Activated naive CD4-positive, alpha-beta T cell treated with Interleukin-2 at 50 U/mL for 16 hours (primary cell): ENCODE measurements at regions not wholly inside any gene's neighbourhood (a gene's known extent, or its start where the extent isn't known, plus 50 kb on each side); places are given as distances from the start of the nearest gene placed in this dataset.

Experiments used
- DNase-seq: peaks from one replicate; pipeline ENCODE4 v3.0.0-alpha.2; 2020

DNA sequence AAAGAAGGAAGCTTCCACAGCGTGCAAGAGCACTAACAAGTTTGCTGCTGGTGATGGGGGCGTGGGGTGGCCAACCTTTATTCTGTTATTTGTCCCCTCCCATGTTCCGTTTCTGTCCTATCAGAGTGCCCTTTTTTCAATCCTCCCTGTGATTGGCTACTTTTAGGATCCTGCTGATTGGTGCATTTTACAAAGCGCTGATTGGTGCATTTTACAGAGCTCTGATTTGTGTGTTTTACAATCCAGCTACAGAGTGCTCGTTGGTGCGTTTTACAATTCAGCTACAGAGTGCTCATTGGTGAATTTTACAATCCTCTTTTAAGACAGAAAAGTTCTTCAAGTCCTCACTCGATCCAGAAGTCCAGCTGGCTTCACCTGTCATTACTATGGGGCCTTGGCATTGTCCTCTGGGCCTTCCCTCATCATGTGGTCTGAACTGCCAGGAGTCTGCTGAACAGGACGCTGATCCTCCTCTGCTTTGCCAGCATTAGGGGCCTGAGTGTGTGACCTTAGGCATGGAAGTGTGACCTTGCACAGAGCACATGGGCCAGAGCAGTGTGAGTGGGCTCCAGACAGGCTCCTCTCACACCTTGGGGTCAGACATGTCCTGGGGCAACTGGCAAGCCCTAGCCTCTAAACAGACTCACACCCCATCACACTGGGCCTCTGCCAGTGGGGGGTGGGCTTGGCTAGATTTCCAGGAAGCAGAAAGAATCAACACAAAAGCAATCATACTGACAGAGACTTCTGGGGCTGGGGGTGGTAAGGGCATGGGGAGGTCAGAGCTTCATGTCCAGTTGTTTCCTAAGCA is 167.4 kb downstream of the PTPN20 start:
- no peak for DNase-seq

DNA sequence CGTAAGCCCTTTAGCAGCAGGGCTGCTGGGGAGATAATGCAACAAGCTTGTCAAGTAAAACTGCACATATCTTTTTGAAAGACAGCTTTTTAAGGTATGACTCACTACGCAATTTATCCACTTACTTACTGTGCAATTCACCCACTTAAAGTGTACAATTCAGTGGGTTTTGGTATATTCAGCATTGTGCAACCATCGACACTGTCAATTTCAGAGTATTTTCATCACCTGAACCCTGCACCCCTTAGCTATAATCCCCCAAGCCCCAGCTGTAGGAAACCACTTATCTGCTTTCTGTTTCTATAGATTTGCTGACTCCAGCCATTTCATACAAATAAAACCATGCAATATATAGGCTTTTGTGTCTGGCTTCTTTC is 168.0 kb downstream of the PTPN20 start:
- DNase-seq = no peak

DNA sequence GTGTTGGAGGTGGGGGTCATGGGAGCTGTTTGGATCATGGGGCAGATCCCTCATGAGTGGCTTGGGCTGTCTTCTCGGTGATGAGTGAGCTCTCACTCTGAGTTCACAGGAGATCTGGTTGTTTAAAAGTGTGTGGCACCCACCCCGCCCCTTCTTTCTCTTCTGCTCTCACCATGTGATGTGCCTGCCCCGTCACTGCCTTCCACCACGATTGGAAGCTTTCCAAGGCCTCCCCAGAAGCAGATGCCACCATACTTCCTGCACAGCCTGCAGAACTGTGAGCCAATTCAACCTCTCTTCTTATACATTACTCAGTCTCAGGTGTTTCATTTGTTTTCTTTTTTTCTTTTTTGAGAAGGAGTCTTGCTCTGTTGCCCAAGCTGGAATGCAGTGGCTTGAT is 170.0 kb downstream of the PTPN20 start:
- DNase-seq = no peak

DNA sequence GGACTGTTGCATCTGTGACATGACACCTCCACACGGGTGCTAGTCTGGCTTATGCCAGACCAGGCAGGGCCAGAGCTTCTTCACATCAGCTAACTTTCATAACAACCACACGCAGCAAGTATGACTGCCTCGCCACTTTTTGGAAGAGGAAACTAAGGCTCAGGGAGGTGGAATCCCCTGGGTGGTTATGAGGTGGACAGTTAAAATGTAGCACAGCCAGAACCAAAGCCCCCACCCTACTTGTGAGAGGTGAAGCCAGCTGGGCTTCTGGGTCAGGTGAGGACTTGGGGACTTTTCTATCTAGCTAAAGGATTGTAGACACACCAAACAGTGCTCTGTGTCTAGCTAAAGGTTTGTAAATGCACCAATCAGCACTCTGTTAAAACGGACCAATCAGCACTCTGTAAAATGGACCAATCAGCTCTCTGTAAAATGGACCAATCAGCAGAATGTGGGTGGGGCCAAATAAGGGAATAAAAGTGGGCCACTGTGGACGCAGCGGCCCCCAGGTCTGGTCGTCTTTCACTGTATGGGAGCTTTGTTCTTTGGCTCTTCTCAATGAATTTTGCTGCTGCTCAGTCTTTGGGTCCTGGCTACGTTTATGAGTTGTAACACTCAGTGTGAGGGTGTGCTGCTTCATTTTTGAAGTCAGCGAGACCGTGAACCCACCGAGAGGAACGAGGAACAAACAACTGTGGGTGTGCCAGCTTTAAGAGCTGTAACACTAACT is 171.0 kb downstream of the PTPN20 start:
- no peak for DNase-seq

DNA sequence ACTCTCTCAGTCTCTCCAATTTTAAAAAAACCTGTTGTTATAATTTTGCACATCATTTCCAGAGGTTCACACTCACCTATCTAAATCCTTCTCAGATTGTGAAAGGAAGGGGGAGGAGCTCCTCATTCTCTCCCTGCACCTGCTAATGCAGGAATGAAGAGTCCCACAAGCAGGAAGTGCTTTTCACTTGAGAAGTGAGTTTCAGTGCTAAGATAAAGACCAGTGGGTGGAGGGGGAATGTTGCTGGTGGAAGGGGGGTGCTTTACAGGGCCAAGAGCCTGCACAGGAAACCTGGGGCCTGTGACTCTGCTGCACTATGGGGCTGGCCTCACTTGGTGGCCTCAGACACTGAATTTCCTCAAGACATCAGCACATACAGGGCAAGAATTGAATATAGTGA is 176.4 kb downstream of the PTPN20 start:
- DNase-seq = no peak

DNA sequence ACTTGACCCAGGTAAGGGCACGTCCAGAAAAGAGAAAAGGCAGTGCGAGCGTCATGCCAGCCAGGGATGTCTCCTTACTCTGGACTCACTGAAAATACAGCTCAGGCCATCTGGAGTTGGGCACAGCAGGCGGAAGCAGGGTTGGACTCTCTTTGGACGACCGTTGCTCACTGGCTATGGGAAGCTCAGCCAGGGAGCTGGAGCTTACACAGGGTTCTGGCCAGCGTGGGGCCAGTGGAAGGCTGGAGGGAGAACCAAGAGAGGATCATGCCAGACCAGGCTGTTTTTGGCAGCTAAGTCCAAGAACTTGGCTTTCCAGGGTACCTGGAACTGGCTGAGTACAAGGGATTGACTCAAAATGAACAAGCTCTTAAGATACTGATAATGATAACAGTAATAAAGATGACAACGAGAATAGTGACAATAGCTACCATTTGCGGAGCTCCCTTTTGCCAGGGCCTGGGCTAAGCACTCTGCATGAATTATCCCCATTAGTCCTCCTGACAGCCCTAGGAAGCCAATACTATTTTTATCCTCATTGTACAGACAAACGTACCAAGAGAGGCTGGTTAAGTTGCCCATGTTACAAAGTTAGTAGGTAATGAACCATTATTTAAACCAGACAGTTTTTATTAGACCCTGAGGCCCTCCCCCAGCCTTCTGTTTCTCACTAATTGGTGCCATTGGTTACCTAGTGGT is 177.6 kb downstream of the PTPN20 start:
- DNase-seq = no peak

DNA sequence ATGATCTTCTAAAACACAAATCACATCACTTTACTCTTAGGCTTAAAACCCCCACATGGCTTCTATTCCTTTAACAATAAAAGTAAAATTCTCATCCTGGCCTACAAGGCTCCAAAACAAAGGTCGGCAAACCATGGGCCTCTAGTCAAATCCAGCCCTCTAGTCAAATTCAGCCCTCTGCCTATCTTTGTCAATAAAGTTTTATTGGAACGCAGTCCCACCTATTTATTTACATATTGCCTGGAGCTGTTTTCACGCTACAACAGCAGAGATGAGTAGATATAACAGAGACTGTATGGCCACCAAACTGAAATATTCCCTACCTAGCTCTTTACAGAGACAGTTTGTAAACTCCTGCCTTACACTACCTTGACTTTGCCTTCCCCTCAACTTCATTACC is 178.8 kb downstream of the PTPN20 start:
- no peak for DNase-seq

DNA sequence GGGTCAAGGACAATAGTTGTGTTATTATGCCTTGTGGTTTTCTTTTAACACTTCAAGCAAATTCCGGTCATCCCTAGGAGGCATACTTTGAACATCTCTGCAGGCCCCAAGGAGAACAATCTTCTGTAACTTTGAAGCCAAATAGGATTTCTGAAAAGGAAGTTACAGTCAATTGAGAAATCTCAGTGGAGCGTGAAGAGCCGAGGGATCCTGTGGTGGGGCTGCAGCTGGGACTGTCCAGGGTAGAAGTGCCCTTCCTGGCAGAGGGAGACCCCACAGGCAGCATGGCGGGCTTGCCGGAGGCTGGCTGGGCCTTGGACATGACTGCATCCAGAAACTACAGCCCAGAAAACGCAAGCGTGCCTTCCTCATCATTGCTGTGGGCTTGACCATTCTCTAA is 179.7 kb downstream of the PTPN20 start:
- DNase-seq = no peak

DNA sequence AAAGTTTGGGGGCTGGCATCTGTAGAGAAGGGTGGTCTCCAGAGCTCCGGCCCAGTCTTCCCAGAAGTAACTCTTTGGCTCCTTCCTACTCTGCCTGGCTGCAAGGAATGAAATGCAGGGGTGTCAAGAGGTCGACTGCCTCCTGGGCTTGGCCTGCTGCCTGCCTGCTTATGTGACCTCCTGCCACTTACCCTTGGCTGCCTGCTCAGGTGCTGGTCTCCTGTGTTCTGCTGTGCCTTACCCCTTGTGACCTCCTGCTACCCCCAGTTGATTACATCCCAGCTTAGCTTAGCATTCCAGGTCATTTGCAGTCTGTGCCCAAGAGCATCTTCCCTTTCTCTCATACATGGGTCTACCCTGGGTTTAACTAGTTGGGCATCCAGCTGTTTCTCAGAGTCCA is 180.2 kb downstream of the PTPN20 start:
- DNase-seq = no peak

DNA sequence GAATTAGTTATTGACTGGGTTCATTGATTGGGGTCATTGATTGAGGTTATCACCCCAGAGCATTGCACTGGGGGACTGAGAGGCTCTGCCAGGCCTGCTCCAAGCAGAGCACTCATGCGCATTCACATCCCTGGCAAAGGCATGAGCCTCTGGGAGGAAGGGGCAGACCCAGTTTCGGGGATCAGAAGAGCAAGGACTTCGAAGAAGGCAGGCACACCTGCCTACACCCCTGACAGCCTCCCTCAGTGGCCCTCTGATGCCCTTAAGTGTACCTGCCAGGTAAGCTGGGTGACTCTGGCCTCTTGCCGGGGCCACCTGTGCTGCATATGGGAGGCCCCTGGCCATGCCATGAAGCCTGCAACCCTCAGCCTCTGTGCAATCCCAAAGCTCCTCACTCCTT is 181.1 kb downstream of the PTPN20 start:
- no peak for DNase-seq

DNA sequence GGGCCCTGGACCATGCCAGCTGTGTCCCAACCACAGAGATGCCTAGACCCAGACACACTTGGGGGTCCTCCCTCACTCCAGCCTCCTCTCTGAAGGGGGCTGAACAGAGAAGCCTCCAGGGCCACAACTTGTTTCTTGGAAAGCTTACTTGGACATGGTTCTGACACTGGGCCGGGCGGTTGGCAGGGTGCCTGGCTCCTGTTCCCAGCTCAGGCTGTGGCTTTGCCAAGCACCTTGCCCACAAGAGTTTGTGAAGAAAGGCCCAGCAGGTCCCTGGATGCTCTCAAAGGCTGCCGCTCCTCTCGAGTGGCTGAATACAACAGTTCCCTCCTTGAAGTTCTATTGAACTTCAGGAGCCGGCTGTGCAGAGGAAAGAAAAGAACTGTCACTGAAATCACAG is 181.6 kb downstream of the PTPN20 start:
- no peak for DNase-seq

DNA sequence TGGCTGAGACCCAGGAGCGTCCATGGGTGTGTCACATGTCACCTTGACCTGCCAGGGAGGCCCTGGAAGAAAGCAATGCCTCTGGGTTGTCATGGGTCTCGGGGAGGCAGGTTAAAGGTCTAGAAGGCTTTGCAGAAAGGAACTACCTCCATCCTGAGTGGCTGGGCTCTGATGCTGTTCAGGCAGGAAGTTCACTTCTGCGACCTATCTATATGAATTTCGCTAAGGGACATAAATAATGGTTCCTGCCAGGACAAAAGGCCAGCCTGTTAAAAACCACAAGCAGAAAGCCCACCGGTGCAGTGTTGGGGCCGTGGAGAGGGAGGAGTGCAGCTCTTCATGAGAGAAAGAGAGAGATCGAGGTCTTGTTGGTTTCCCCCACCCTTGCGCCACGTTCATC is 182.9 kb downstream of the PTPN20 start:
- DNase-seq = no peak

DNA sequence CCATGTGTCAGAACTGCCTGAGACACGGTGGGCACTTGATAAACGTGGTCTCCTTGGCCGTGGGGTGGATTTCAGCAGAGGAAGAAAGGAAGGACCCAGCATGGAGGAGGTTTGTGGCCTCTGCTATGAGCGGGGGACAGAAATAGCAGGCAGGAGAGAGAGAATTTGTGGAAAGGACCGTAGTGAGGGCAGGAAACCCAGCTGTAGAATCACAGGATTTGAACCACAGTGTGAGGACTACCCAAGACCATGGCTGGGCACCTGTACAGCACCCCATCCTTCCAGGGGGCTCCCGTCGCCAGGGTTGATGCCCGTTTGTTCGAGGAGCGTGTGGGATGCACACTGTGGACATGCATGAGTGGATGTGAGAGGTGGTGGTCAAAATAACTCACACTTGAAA is 183.4 kb downstream of the PTPN20 start:
- DNase-seq = no peak

DNA sequence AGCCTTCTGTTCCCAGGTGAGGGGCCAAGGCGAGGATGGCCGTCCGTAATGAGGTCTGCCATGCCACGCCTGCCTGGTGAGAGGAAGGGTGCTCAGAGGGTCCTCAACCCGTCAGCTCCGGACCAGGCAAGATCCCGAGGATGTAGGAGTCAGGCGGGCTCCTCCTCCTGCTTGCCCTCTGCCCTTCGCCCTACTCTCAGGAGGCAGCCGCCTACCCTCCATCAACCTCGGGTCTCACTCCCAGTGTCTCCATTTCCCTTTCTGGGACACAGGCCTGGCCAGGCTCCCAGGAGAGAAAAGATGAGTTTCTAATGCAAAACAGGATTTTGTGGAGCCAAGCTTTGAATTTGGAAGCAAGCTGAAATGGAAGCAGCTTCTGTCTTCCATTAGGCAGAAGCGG is 184.0 kb downstream of the PTPN20 start:
- no peak for DNase-seq

DNA sequence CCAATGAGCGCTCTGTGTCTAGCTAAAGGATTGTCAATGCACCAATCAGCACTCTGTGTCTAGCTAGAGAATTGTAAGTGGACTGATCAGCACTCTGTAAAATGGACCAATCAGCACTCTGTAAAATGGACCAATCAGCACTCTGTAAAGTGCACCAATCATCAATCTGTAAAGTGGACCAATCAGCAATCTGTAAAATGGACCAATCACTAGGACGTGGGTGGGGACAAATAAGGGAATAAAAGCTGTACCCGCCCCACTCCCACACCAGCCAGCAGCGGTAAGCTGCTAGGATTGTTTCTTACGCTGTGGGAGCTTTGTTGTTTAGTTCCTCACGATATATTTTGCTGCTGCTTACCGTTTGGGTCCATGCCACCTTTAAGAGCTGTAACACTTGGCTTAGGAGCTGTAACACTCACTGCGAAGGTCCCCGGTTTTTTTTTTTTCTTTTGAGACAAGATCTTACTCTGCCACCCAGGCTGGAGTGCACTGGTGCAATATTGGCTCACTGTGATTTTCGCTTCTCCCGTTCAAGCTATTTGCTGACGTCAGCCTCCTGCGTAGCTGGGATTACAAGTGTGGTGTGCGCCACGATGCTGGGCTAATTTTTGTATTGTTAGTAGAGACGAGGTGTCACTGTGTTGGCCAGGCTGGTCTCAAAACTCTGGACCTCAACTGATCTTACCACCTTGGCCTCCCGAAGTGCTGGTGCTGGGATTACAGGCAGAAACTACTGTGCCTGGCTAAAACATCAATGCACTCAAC is 184.8 kb downstream of the PTPN20 start:
- DNase-seq = no peak

DNA sequence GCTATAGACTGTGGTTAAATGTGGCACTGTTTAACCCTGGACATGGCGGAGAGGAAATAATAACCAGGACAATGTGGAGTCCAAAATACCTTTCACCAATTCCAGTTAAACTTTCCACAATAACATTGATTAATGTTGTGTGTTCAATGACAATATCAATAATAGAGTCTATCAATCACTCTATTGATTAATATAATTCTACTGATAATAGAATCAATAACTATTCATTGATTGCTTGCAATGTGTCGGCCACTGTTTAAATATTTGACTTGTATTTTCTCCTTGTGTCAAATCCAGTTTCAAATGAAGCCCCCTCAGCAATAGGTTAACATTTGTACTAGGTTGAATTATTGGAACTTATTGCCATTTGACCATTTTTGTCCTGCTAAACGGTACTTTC is 187.0 kb downstream of the PTPN20 start:
- no peak for DNase-seq

DNA sequence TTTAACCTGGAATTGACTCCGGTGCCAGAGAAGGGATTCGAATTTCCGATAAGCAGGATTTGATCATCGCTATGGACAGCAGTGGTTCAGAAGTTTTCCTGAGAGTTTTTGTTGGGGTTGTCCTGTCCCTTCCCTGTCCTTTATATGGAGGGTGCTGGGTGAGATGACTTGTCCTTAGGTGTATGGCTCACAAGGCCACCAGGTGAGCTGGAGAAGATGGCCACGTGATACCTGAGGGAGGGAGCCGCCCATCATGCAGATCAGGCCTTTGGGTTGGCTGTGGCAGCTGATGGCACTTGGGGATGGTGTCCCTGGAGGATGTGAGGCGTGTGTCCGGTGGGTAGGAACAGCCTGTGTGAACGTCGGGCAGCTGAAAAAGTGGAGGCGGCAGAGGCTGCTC is 187.7 kb downstream of the PTPN20 start:
- no peak for DNase-seq

DNA sequence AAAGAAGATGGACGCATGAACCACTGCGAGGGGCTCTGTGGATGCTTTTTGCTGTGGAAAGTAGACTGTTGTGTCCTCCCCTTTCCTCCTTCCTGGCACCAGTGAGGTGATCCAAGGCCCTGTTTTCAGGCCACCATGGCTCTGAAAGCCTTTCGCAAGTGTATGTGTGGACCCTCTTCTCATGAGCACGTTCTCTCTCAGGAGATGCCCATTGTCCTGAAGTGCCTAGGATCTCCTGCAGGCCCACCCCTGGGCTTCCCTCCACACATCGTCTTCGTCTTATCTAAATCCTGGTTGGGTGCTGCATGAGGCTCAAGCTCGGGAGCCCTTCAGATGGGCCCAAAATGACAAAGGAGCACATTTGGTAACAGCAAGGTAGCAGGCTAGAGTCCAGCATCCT is 188.2 kb downstream of the PTPN20 start:
- DNase-seq = no peak

DNA sequence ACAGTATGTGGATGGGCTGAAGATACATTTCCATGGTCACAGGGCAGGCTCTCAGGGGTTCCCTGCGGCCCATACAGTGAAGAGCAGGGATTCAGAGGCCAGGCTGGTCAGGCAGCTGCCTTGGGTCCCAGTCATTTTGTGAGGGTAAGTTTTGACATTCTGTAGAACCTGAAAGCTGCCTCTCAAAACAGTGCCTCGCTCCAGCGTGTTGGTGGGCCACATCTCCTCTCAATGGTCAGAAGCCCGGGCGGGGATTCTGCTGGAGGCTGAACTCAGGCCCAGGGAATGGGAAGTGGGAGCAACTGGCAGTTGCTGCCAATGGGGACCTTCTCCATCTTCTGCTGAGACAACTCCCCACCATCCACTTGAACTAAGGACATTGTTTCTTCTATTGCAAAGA is 190.0 kb downstream of the PTPN20 start:
- DNase-seq = no peak

DNA sequence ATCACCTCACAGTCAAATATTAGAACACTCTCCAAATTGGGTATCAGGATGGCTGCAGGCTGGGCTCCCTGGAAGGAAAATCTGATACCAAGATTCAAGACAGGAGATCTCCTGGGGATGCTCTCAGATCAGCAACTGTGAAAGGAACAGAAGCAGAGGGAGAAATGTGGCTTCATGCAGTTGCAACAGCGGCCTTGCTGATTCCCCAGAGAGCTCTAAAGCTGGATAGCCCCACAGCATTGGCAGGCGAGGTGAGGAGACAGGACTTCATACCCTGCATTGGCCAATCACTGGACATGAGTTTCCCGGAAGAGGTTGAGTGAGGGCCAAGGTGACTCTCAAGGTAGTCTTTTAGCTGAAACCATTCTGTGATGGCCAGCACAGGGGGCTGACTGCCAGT is 190.6 kb downstream of the PTPN20 start:
- no peak for DNase-seq

DNA sequence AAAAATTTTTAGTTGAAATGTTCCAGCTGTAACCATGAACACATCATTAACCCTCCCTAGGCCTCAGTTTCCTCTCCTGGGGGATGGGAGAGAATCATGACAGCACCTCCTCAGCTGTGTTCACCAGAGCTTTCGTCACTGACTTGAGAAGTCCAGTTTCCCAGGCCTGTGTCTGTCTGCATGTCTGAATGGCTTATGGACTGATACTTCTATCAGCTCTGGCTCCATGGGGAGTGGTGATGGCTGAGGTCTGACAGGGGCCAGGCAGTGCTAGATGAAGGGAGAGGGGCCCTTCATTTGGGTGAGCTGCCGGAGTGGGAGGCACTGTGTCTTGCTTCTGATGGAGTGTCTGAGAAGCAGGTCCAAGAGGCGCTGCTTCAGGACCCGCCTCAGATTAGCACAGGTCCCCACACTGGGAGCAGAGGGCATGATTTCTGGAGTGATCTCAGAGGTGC is 192.9 kb downstream of the PTPN20 start:
- DNase-seq = no peak

DNA sequence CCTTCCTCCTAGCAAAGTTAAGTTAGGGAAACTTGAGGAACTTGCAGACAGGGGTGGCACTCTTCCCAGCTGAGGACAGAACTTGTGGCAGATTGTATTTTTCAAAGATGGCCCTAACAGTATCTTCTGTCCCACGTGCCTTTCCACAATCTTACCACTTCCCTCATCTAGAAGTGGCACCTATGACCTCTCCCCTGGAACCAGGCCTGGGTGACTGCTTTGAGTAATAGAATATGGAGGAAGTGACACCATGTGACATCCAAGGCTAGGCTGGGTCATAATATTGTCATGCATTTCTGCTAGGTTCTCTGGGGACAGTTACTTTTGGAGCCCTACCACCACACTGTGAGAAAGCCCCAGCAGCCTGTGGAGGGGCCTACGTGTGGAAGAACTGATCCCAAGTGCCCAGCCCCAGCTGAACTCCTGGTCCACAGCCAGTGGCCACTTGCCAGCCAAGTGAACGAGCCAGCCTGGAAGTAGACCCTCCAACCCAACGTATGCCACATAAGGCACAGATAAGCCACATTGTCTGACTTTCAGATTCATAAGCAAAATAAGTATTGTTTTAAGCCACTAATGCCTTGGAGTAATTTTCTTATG is 193.7 kb downstream of the PTPN20 start:
- no peak for DNase-seq
